Choroid plexus epithelial cell (primary cell): ENCODE measurements at regions not wholly inside any gene's neighbourhood (a gene's known extent, or its start where the extent isn't known, plus 50 kb on each side); places are given as distances from the start of the nearest gene placed in this dataset.

ENCODE experiments used
- DNase-seq: peaks from one replicate; pipeline ENCODE4 v3.0.0-alpha.2; 2010; ENCODE audit warnings: low read depth
- H3K4me3 ChIP-seq: 2 replicates; pipeline ENCODE4 v1.5.1; 2011; ENCODE audit warnings: low read depth, mild to moderate bottlenecking, control low read depth, low read length, moderate library complexity
- CTCF ChIP-seq: conservative IDR thresholded peaks from 2 replicates; pipeline ENCODE4 v1.5.1; 2011; ENCODE audit warnings: low read depth, mild to moderate bottlenecking, control low read depth, inconsistent platforms, low read length, moderate library complexity

DNA sequence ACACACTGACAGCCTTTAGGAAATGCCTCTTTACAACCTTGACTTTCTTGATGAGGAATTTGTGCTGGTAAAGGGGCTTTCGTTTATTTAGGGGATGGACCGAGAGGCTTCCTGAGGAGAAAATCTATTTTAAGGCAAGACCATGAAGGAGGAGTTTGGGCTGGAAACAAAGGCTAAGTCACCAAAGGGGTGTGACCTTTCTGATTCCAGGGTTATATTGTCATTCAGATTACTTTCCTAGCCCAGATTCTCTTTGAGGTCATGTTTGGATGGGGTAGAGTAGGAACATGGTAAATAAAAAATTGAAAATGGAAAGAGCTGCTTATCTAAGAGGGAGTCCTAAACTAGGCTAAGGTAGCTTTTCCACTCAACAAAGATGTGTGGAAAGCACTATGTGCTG, 77.1 kb upstream of the UGP2 start:
- no peak for DNase-seq
- TF ChIP-seq CTCF = no peak
- no peak overlapping the region for H3K4me3 ChIP-seq

GRCh38 chr2:63765117-63765516, 76.6 kb upstream of the UGP2 start:
- no peak for TF ChIP-seq CTCF
- no peak overlapping the region for H3K4me3 ChIP-seq

GRCh38 chr2:63767307-63767706, 74.4 kb upstream of the UGP2 start:
- no peak for DNase-seq
- no peak overlapping the region for H3K4me3 ChIP-seq
- no peak for TF ChIP-seq CTCF

More at GRCh38 chr2:63765117-63765516, 76.6 kb upstream of the UGP2 start:
- no peak for DNase-seq

- no peak overlapping the region for H3K4me3 ChIP-seq
- TF ChIP-seq CTCF = no peak
- DNase-seq = no peak
These were observed 73.6 kb upstream of the UGP2 start for GRCh38 chr2:63768051-63768450.

- no peak for DNase-seq
- H3K4me3 ChIP-seq = no peak overlapping the region
- TF ChIP-seq CTCF = no peak
These were observed 71.8 kb upstream of the UGP2 start for GRCh38 chr2:63769915-63770314.

DNA sequence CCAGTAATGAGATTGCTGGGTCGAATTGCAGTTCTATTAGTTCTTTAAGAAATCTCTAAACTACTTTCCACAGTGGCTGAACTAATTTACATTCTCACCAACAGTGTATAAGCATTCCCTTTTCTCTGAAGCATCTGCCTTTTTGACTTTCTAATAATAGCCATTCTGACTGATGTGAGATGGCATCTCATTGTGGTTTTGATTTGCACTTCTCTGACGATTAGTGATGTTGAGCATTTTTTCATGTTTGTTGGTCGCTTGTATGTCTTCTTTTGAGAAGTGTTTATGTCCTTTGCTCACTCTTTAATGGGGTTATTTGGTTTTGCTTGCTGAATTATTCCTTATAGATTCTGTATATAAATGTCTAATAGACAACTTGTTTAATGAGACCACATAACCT, 69.6 kb upstream of the UGP2 start:
- no peak overlapping the region for H3K4me3 ChIP-seq
- no peak for TF ChIP-seq CTCF
- DNase-seq = no peak

DNA sequence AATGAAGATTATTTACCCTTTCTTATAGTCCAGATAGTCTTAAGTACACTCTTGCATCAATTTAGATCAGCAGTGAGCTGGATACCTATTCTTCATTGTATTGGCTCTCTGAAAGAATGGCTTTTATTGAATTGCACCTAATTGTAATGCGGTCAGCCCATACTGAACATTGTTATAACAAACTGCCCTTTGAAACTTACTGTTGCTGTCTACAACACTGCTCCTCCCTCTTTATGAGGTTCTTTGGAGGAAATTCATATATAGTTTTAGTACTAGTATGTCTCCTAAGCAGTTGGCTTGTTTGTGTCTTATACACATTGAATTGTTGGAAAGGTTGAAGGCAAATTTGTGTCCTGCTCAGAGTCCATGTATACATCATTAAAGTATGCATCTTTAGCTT, 66.5 kb upstream of the UGP2 start:
- no peak overlapping the region for H3K4me3 ChIP-seq
- no peak for DNase-seq
- TF ChIP-seq CTCF = no peak
